ENCODE measurements at regions not wholly inside any gene's neighbourhood (a gene's known extent, or its start where the extent isn't known, plus 50 kb on each side); places are given as distances from the start of the nearest gene placed in this dataset.

GRCh38 chr6:26292709-26293108, 72.3 kb upstream of the BTN3A2 start:
- DNase-seq: no peak

GRCh38 chr6:26294302-26294701, 70.7 kb upstream of the BTN3A2 start:
- DNase-seq: no peak

DNA sequence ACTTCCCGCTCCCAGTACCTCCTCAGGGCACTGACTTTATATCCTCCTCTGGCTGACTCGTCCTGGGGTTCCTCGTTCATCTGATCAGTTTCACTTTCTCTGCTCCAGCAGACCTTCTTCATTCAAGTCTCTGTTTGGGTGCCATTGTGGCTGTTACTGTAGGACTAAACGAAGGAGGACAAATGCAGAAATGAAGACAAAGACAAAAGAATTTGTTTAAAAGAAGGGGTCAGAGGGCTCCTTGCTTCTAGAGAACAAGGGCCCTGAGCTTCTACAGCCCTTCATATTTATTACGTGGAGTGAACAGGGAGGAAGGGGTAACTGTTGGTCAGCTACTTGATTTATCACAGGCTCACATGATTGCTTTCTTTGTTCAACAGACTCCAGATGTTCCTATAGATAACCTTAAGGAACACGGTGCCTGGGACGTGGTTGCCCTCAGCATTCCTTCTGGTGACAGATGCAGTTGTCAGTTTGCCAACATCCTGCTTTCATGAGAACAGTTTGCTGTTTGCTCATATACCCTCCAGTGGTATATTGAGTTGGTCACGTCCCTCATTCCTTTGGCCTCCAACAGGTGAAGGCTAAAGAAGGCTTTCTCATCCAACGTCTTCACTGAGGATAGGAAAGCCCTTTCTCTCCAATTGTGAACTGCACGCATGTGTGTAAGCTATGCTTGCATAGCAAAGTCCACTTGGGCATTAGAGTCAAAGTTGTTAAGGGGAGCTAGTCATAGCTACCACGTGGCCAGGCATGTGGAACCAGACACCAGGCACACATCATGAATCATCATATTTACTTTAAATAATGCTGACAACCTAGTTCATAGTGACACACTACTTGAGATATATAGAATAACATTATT, 69.1 kb upstream of the BTN3A2 start:
- DNase-seq: no peak

- no peak for DNase-seq
These were observed 68.5 kb upstream of the BTN3A2 start for GRCh38 chr6:26296556-26296856.

DNA sequence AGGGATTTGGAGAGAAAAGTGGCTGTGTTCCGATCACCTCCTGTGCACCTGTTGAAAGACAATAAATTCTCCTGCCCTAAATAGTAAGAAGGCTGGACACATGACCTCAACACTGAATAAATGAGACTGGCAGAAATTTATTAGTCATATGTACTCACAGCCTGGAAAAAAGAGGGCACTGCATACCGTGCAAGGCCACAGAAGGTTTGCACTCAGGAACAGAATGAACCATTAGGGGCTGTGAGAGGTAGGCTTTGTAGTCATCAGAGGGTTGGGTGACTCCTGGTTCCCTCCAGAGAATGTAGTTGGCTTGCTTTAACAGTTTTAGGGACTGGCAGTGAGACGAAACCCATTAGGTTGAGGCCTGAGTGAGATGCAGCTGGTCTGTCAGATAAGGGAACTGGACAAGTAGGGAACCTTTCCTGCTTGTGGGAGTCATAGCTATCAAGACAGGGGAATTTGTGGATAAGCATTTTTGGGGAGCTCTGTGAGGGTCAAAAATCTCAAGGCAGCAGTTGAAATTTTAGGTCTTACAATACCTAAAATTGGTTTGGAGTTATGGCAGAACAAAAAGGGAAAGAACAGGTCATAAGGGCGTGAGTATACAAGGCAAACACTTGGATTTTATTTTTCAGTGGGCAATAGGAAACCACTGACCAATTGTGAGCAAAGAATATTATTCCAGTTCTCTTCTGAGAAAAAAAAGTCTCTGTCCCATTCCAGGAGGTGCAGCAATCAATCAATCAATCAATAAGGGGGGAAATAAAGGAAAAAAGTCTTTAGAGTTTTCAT, 67.9 kb upstream of the BTN3A2 start:
- no peak for DNase-seq

DNA sequence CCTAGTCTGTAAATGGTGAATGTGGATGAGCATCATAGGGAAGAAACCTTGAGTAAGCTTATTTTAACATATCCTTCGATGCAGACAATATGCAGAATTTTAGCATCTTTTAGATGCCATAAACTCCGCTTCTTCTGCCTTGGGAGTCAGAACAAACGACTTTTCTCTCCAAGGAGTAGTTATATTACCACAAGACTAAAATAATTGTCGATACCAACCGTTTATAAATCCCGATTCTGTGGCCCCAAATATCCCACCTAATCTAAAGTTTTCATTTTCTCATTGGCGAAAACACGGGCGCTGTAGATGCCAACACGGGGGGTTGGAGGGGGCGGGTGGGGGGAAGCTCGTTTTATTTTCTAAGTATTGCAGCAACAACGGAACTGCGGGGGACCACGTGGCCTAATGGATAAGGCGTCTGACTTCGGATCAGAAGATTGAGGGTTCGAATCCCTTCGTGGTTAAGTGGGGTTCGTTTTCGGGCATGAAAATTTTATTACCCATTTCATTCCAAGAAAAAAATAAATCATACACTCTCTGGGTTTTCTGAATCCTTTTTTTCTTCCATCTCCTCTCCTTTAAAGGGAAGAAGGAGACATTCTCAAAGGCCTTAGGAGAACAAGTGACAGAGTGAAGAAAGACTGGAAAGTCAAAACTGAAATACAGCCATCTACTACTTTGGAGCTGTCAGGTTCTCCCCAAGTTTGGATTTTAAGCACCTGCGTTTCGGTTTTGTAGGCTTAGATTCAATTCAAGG, 65.5 kb upstream of the BTN3A2 start:
- DNase-seq: no peak

DNA sequence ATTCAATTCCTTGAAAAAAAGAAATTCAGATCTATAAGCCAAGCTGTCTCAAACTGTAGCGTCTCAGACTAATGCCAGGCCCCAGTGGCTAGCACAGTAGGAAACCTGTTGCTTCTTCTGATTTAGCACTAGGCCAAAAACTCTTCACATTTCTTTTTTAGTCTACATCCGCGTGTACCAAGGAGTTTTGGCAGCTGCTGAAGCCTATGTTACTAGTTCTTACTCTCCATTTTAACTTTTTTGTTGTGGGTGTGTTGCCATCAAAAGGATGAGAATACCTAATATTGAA, 65.0 kb upstream of the BTN3A2 start:
- DNase-seq: no peak

DNA sequence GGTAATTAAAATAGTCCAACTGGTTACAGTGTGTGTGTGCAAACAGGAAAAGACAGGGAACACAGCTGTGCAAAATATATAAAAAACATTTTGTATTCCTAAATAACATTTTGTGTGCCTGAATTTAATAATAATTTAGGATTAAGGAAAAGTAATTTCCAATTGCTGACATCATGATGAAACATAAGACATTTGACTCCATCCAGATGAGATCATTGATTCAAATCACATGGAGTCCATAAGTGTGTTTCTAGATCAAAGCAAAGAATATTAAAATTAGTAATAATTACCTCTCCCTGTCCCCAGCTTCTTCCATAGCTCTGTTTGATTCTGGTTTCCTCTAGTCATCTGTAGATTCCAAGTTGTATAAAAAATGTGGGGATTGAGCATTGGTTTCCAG, 64.6 kb upstream of the BTN3A2 start:
- no peak for DNase-seq

DNA sequence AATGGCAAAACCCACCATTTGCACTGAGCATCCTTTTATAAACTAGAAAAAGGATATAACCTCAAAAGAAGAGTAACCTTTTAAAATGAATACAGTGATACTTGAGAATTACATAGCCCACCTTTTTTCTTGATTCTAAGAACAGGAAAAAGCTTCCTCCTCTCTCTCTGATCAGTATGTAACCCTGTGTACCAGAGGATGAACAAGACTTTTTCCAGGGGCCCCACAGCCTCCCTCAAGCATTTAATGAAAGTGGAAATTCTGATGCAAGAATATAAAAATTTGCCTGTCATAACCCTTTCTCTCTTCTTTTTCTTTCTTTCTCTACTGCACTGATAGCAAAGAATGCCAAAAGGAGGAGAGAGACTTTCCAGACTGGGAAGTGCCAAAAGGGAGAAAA, 64.2 kb upstream of the BTN3A2 start:
- DNase-seq: no peak

GRCh38 chr6:26301638-26302037, 63.4 kb upstream of the BTN3A2 start:
- DNase-seq: no peak

- no peak for DNase-seq
These were observed 61.9 kb upstream of the BTN3A2 start for GRCh38 chr6:26302941-26303559.

DNA sequence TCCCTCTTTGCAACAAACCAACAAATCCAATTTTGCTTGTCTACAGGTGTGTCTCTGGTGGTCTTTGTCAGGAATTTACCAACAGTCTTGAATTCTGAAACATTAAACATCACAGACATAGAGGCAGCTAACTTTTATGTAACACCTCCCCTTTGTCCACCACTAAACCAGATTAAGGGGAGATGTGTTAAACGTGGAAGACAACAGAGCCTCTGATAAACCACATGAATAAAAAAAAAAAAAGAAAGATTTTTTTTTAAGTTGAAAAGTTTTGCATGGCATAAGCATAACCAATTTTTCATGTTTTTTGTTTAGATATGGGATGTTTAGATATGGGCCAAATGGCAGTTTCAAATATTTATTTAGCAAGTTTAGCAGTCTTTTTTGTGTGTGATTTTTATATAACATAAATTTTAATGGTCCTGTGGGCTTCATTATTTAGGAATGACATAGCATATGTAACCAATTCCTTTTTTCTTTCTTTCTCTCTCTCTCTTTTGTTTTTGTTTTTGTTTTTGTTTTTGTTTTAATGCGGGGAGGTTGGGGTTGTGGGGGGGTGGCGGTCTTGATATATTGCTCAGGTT, 60.7 kb upstream of the BTN3A2 start:
- peak in 3 of 6 experiments; percentile 11 to 45 (median 45) for DNase-seq

DNA sequence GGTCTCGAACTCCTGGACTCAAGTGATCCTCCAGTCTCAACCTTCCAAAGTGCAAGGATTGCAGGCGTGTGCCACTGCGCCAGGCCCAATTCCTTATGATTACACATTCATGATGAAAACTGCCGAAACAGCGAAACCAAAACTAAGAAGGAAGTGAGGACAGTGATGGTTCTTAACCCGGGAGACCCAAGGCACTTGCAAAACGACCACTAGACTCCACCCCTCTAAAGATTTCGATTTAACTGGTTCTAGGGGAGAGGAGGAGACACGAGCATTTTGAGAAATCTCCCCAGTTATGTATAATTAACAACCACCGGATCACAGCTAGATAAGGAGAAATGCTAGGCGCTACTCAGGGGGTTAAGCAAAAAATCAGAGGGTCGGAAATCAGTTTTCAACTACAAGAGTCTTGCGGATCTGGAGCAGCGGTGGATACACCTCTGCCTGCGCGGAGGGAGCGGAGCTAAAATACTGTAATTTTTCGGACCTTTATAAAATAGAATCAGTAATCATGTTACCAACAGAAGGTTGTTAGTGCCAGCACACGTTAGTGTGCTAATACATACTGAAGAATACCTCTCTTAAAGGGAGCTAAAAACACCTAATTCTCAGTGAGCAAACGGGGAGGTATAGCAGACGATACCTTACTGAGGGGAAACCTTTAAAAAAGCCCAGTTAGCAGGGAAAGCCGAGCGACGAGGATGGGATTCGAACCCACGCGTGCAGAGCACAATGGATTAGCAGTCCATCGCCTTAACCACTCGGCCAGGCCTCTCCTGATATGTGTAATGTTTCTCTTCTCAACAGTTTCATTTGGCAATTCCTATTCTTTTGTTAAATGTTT, 60.0 kb upstream of the BTN3A2 start:
- peak in 5 of 6 experiments; percentile 12 to 84 (median 73) for DNase-seq

- DNase-seq: no peak
These were observed 59.4 kb upstream of the BTN3A2 start for GRCh38 chr6:26305641-26305969.

GRCh38 chr6:26306232-26306631, 58.8 kb upstream of the BTN3A2 start:
- no peak for DNase-seq

- no peak for DNase-seq
These were observed 57.1 kb upstream of the BTN3A2 start for GRCh38 chr6:26307850-26308249.

DNA sequence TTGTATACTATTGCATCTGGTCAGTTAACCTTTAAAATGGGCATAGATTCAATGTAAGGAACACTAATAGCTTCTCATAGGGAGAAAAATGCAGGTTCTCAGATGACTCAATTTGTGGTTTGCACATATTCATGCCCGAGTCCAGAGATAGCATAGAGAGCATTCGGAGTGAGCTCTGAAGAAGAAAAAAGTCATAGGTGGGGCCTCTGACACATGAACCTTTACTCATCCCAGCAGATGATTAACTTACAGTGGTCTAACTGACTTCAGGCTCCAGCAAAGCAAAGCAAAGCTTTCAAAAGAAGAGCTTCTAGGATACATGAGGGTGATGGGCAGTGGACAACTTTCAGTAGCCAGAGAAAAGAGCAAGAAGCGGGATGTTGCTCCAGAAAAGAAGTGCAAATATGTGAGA, 55.3 kb upstream of the BTN3A2 start:
- DNase-seq: no peak

- DNase-seq: peak in 4 of 6 experiments; percentile 8 to 58 (median 30)
These were observed 54.0 kb upstream of the BTN3A2 start for GRCh38 chr6:26311012-26311384.

DNA sequence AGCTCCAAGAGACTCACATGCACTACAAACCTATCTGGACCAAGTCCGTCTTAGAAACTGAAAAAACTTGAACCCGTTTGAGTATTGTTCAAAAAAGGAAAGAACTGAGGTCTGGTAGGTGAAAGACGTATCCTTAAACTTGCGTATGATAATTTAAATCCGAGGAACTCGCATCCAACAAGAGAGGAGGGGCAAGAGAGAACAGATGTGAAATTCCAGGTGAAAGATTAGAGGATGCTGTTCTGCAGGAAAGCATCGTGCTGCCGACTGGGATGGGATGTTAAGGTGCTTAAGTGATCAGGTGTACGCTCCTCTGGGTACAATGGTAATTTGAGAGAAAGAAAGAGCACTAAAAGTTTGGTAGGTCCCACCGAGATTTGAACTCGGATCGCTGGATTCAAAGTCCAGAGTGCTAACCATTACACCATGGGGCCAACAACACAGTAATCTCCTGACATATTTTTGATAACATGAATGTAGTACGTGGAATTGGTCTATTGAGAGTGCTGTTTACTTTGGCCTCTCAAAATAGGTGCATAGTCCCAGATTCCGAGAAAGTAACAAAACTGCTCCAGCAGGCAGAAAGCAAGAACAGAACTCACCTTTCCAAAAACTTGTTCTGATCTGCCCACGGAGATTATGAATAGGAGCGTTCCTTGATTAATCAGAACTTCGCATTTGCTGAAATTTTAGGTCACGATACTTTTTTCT, 53.5 kb upstream of the BTN3A2 start:
- peak; percentile 14 to 82 (median 42) for DNase-seq

DNA sequence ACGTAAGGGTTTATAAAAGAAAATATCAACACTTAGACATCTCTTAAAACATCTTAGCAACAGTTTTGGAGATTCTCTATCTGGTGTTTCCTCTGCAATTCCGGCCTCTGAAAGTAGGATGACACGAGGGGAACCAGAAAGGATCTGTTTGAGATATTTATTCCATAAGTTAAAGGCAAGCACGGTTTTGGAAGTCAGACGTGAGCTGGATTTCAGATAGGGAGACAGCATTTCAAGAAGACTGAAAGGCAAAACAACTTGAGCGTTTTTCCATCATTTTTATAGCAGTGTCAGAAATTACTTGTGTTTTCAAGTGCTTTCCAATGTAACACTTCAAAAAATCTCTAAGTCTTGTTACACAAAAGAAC, 52.9 kb upstream of the BTN3A2 start:
- peak in 1 of 6 experiments; percentile 40 for DNase-seq

Data from stimulated activated naive CD4-positive, alpha-beta T cell (primary cell).